Breast epithelium (tissue), 4 donors: ENCODE measurements at regions not wholly inside any gene's neighbourhood (a gene's known extent, or its start where the extent isn't known, plus 50 kb on each side); places are given as distances from the start of the nearest gene placed in this dataset.

Experiments used
- DNase-seq, 2 donors: peaks; one replicate each; pipeline ENCODE4 v3.0.0-alpha.2; 2019; ENCODE audit warnings: low spot score in 2 of 2
- H3K27ac ChIP-seq, 2 donors: fragments of 200-600 bp; sonication (generic) in 1 of 2; one replicate each; pipeline ENCODE4 v1.5.1; 2016 to 2019; ENCODE audit warnings: mild to moderate bottlenecking in 1 of 2
- H3K27me3 ChIP-seq, 2 donors: fragments of 200-600 bp; sonication (generic) in 1 of 2; one replicate each; pipeline versions ENCODE4 v1.5.1 to v1.6.0; 2017 to 2019; ENCODE audit warnings: control low read depth in 1 of 2, mild to moderate bottlenecking in 1 of 2
- H3K36me3 ChIP-seq: fragments of 200-600 bp; one replicate; pipeline ENCODE4 v1.5.1; 2019
- H3K4me1 ChIP-seq, 2 donors: fragments of 200-600 bp; sonication (generic); one replicate each; pipeline ENCODE4 v1.5.1; 2016 to 2019; ENCODE audit warnings: control low read depth in 1 of 2
- H3K4me3 ChIP-seq, 3 donors: fragments of 200-600 bp; sonication (generic); 1 replicate in 2 of 3; 2 replicates in 1 of 3; pipeline ENCODE4 v1.5.1; 2016 to 2019; ENCODE audit warnings: mild to moderate bottlenecking in 3 of 3, moderate library complexity in 2 of 3
- H3K9me3 ChIP-seq, 2 donors: fragments of 200-600 bp; sonication (generic) in 1 of 2; one replicate each; pipeline ENCODE4 v1.5.1; 2016 to 2019; ENCODE audit warnings: control low read depth in 1 of 2
- CTCF ChIP-seq, 3 donors: fragments of 450-650 bp; IDR thresholded peaks; one replicate each; pipeline ENCODE4 v1.5.1; 2016 to 2017; ENCODE audit warnings: antibody characterized with exemption in 3 of 3, mild to moderate bottlenecking in 3 of 3, moderate library complexity in 3 of 3
- POLR2A ChIP-seq: fragments of 450-650 bp; IDR thresholded peaks from one replicate; pipeline ENCODE4 v1.6.1; 2016; ENCODE audit warnings: antibody characterized with exemption, mild to moderate bottlenecking, moderate library complexity
- POLR2AphosphoS5 ChIP-seq, 3 donors: sonication (generic); formaldehyde crosslinking; IDR thresholded peaks; one replicate each; pipeline ENCODE4 v1.6.1; 2017; ENCODE audit warnings: antibody characterized with exemption in 3 of 3
- intact Hi-C: fragments of 100-400 bp; cut with DNase I; formaldehyde crosslinking; loops from one replicate; pipeline ENCODE4 v1.15.1; 2023; ENCODE audit warnings: low total_unique reads

GRCh38 chr13:63855457-63856118, 2439.9 kb upstream of the PCDH20 start:
- Histone ChIP-seq H3K9me3 (no peaks in the 10 kb centered on the region), H3K27me3 (no peaks in the 10 kb centered on the region), H3K4me1 (no peaks in the 10 kb centered on the region), H3K36me3 (no peaks in the 10 kb centered on the region), H3K4me3 (no peak overlapping the region), H3K27ac (no peak overlapping the region)
- no peak for TF ChIP-seq POLR2AphosphoS5 (IDR thresholded peaks at IDR 0.05)
- TF ChIP-seq CTCF (IDR thresholded peaks at IDR 0.05), result no peak
- no peak for TF ChIP-seq POLR2A
- DNase-seq, result no peak
- intact Hi-C loops, result loop anchor here (10.0 kb wide), 1 partner anchor 979 kb away; no protein-coding TSS in a partner anchor

- DNase-seq, result no peak
- Histone ChIP-seq H3K4me3 (no peak overlapping the region), H3K36me3 (no peaks in the 10 kb centered on the region), H3K27ac (no peak overlapping the region), H3K9me3 (no peaks in the 10 kb centered on the region), H3K27me3 (no peaks in the 10 kb centered on the region), H3K4me1 (no peaks in the 10 kb centered on the region)
- no peak for TF ChIP-seq POLR2AphosphoS5 (IDR thresholded peaks at IDR 0.05)
- TF ChIP-seq POLR2A, result no peak
- no peak for TF ChIP-seq CTCF (IDR thresholded peaks at IDR 0.05)
- intact Hi-C loops, result loop anchor here (10.0 kb wide), 1 partner anchor 981 kb away; no protein-coding TSS in a partner anchor
Observed at GRCh38 chr13:63853816-63854215, 2438.2 kb upstream of the PCDH20 start.

GRCh38 chr13:63851526-63851925, 2435.9 kb upstream of the PCDH20 start:
- Histone ChIP-seq H3K27ac (no peak overlapping the region), H3K4me3 (no peak overlapping the region), H3K9me3 (no peaks in the 10 kb centered on the region), H3K27me3 (no peaks in the 10 kb centered on the region), H3K36me3 (no peaks in the 10 kb centered on the region), H3K4me1 (no peaks in the 10 kb centered on the region)
- DNase-seq, result no peak
- no peak for TF ChIP-seq POLR2AphosphoS5 (IDR thresholded peaks at IDR 0.05)
- no peak for TF ChIP-seq CTCF (IDR thresholded peaks at IDR 0.05)
- intact Hi-C loops, result loop anchor here (10.0 kb wide), 1 partner anchor 983 kb away; no protein-coding TSS in a partner anchor

- no peak for DNase-seq
- Histone ChIP-seq H3K27ac (no peak overlapping the region), H3K4me1 (no peaks in the 10 kb centered on the region), H3K36me3 (no peaks in the 10 kb centered on the region), H3K9me3 (peaks cover 16 to 31% of the 10 kb centered on the region in 2 donors), H3K27me3 (no peaks in the 10 kb centered on the region), H3K4me3 (no peak overlapping the region)
- TF ChIP-seq POLR2AphosphoS5 (IDR thresholded peaks at IDR 0.05) (no peak), POLR2A (no peak), CTCF (IDR thresholded peaks at IDR 0.05) (no peak)
- intact Hi-C loops, result no loop called here
Observed at GRCh38 chr13:63843766-63844699, 2428.4 kb upstream of the PCDH20 start.

- intact Hi-C loops, result no loop called here
- TF ChIP-seq CTCF (IDR thresholded peaks at IDR 0.05), result no peak
- no peak for TF ChIP-seq POLR2AphosphoS5 (IDR thresholded peaks at IDR 0.05)
- Histone ChIP-seq H3K4me3 (no peak overlapping the region), H3K27ac (no peak overlapping the region), H3K27me3 (no peaks in the 10 kb centered on the region), H3K9me3 (peaks cover 16 to 33% of the 10 kb centered on the region in 2 donors), H3K36me3 (no peaks in the 10 kb centered on the region), H3K4me1 (no peaks in the 10 kb centered on the region)
- DNase-seq, result no peak
Observed at GRCh38 chr13:63842102-63842501, 2426.5 kb upstream of the PCDH20 start.
